H1 (cell line): ENCODE measurements at regions not wholly inside any gene's neighbourhood (a gene's known extent, or its start where the extent isn't known, plus 50 kb on each side); places are given as distances from the start of the nearest gene placed in this dataset.

Experiments
- CTBP2 ChIP-seq: IDR thresholded peaks from 2 replicates; pipeline ENCODE4 v1.7.0; 2011; ENCODE audit warnings: borderline replicate concordance, mild to moderate bottlenecking, moderate library complexity, mixed read lengths, low read length; ENCODE audit not compliant: insufficient read depth, insufficient read length
- MAX ChIP-seq: IDR thresholded peaks from 2 replicates; pipeline ENCODE4 v1.6.1; 2012; ENCODE audit warnings: inconsistent platforms

- TF ChIP-seq CTBP2 = no peak
- TF ChIP-seq MAX = no peak
Observed at GRCh38 chr4:43233321-43233720, 340.8 kb downstream of the GRXCR1 start (continued).
